HPDE6-E6E7 (cell line): ENCODE measurements at regions not wholly inside any gene's neighbourhood (a gene's known extent, or its start where the extent isn't known, plus 50 kb on each side); places are given as distances from the start of the nearest gene placed in this dataset.

Experiments
- DNase-seq: peaks from one replicate; pipeline ENCODE4 v3.0.0; 2011; ENCODE audit warnings: missing footprints; ENCODE audit errors: extremely low spot score

DNA sequence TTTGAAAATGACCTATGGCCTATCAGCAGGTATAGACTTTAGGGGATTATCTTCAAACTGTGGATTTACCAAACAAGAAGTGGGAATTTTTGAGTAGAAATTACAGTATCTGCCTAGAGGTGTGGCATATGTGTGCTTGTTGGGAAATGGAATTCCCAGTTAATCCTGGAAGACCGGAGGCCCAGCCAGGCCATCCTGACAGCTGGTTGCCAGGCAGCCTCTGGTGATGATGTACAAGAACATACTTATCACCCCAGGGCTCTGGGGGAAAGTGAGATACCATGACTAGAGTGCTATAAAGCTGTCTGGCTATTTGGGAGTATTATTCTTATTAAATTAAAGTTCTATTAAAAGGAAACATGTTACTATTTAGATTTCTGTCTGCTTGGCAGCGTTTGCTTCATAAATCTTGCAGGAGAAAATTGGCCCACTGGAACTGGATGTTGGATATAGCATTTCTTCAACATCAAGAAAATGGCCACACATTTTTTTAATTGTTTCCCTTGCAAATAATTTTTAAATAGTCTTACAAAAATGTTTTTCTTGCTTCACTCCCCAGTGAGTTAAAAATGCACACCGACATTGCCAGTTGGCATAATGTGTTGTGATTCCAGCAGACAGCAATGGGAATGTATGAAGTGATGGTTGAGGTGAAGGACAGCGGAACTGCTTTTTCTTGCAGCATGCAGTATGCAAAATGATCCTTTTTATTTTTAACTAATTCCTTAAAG lies 187.8 kb downstream of the MYLK4 start:
- no peak for DNase-seq

DNA sequence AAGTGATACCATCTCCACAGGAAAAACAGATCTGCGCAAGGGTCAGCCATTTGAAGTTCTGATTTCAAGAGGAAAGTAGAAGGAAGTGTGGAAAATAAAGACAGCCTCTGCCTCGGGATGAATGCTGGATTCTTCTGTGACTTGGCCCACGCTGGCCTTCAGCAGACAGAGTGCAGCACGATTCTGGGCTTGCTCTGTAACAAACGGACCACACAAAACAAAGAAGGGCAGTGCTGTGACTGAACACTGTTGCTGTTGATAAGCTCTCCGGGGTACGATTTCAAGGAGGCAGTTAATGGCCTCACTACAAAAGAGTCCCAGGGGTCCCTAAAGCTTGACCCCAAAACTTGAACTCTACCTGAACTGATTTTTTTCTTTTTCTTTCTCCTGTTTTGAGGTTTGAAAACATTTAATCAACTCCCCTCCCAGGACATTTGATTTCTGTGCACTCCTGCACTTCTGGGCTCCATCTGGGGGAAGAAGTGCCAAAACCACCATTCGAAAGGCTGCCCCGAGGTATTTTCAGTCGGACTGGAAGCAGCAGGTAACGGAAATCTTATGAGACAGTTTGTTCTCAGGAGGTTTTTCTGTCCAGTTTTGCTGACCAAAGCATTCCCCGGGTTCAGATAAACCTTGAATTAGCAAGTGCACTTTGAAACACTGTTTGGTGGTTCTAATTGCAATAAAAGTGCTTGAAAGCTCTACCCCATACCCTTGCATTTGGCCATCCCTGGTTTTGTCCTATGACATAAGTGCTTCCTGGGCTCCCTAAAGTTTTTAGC lies 189.6 kb downstream of the MYLK4 start:
- no peak for DNase-seq

DNA sequence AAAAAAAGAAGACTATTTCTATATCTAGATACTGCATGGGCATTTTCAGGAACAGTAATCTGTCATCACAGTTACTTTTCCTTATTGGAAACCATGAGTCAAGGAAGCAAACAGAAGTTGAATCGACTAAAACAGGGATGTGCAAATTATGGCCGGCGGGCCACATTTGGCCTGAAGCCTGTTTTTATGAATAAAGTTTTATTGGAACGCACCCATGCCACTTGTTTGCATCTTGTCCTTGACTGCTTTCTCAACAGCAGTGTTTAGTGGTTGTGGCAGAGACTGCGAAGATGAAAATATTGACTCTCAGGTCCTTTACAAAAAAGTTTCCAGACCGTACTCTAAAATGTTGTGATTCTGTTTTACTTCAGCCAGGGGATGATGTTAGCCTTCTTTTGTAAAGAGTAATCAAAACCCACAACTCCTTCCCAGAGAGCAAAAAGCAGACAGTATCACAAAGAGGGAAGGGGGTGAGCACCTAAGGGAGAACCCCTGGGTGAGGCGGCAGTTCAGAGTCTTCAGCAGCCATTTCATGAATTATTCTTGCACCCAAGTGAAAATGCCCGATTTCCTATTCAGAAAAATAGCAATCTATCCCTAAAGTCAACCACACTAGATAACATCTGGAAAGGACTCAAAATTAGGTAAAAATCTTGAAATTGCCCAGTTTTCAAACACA lies 190.4 kb downstream of the MYLK4 start:
- DNase-seq: no peak

DNA sequence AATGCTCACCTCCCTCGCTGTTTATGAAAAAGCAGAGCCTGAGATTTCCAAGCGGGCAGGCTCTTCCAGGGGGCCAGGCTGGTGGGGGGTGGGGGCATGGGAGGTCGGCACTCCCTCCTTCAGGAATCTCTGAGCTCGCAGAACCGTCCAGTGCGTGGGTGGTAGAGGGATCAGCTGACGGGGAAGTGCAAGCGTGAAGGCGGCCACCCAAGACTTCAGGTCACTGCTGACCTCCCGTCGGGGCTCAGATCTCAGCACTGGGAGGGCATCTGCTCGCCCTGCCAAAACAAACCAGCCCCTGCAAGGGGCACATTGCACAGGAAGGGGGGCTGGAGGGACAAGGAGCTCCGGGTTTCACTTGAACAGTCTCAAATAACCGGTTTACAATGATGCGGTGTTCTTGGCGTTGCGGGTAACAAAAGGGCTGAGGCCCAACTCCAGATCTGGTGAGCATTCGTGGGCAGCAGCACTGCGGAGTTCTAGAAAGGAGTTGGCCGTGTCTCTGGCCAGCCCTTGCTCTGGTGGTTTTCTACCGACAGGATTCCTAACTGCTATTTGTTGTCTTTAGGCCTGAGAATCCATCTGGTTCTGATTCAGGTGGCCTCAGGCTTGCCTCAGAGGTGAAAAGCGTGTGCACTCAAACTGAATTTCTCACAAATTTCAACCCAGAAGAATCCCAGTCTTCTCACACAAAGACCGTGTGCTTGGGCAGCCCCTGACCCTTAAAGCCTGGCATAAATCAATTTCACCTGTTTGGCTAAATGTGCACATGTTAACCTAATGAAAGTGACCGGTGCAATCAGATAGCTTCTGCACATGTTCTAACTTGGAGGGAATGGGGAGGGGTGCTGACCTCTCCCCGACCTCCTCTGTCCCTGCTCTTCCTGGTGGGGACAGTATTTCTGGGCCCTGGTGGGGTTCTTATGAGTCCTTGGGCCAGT lies 191.6 kb downstream of the MYLK4 start:
- no peak for DNase-seq

DNA sequence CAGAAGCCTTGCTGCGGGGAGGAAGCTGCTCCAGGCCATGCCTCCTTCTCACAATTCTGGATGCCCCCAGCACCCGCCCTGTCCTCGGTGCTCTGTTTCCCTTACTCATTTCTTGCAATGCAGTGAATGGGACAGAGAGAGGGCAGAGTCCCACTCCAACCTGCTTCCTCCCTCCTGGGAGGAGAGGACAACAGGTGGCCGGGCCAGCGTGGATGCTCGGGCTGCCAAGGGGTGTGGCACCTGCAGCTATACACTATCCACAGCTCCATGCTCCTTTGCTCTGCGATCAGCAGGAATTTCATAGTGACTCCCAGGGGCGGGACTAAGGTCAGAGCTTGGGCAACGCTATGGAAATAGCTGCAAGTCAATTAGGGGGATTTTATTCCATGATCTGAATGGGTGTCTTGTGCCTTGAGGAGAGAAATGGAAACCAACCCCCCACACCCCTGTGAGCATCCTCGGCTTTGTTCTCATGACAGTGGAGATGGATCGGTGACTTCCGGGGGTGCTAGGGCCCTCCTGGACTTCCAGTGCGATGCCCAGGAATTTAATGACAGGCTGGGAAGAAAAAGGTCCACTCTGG lies 192.5 kb downstream of the MYLK4 start:
- no peak for DNase-seq

DNA sequence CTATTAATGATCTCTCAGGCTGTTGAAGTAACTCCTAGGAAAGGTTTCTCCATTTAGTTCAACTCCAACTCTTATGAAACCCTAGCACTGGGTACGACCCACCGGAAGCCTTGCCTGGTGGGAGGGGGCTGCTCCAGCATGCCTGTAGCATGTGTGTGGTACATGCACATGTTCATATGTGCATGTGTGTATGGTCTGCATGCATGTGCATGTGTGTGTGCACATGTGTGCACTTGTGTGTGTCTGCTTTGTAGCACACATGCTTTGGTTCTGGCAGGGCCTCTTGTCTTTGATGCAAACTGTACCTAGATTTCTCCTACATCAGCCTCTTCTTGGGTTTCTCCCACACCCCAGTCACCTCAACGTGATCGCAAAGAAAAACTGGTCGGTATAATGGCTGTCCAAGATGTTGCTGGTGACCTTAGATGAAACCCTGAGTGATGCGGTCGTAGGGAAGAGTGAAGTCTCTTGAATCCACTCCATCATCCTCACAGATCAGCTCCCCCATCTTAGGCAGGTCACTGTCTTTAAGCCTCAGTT lies 193.5 kb downstream of the MYLK4 start:
- DNase-seq: no peak

DNA sequence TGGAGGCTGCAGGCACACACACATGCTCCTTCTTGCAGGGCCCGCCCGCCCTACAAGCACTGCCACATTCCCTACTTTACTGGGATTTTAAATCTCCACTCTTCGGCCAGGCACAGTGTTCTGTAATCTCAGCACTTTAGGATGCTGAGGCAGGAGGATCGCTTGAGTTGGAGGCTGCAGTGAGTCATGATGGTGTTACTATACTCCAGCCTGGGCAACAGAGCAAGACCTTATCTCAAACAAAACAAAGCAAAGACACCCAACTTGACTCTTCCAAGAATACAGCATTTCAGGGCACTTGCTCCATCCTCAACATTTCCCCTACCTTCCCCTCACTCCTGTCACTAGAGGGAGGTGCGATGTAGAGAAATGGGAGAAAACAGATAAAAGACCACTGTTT lies 194.0 kb downstream of the MYLK4 start:
- no peak for DNase-seq

DNA sequence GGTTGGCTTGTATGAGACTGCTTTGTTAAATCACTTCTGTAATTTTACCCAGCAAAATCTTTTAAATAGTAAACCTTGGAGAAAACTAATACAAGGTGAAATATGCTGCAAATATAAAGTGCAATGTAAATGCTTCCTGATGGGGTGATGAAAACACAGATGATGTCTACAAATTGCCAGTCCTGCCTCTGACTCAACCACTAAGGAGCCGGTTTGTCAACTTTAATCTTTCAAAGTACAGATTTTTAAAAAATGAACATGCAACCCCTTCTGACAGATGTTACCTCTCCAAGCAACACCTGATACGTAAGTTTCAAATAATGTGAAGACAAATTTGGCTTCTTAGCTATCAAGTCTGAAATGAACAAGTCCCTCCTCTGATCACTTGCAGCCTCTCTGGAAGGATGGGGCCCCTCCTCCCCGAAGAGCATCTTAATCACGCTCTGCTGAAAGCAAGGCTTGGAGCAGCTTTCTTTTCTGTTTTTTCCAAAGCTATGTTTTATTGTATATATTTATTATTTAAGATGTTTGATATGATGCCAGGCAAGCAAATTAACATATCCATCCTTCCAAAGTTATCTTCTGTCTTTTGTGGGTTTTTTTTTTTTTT lies 196.0 kb downstream of the MYLK4 start:
- DNase-seq: peak; percentile 58

DNA sequence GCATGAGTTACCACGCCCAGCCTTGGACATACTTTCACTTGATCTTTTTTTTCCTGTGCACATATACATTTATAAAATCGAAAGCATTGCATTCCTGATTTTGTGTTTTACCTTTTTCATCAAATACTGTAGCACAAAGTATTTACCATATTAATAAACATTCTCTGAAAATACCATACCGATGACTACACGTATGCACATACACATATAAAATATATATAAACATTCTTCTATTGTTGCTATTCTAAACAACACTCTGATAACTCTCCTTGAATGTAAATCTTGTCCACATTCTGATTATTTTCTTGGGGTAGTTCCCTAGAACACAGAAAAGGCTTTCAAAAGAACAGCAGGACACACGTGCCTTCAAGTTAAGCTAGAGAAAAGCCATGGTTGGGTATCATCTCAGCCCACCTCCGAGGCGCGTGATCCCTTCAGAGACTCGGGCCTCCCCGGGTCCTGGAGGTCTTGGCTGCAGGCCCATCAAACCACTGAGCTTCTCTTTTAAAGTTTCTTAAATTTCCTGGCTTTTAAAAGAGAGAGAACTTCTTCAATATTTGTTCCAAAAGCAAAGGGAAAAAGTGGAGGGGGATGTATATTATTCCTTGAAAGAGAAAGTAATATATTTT lies 198.1 kb downstream of the MYLK4 start:
- DNase-seq: no peak

DNA sequence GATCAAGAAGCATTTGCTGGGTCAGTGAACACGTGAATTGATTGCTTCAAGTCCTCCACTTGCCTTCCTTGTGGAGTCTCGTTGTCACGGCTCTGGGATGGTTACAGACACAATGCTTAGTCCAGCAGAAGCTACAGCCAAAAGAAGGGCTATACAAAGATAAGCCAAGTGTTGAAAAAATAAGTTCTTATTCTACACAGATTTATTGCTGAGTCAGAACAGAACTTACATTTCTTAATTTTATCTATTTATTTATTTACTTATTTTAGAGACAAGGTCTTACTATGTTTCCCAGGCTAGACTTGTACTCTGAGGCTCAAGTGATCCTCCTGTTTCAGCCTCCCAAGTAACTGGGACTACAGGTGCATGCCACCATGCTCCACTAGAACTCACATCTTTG lies 199.0 kb downstream of the MYLK4 start:
- DNase-seq: no peak

DNA sequence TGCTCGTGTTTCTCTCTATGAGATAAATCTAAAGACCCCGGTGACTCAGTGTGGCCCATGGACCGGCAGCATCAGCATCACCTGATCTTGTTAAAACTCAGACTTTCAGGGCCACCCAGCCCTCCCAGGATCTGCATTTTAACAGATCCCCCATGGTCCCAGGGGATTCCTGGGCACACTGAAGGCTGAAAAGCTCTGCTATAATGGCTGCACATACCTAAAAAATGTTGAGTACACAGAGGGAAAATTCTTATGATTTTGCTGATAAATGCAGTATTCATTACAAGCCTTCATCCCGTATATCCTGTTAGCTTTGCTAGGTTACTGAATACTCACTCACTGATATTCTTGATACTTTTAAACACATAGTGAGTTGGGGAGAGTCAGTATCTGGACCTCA lies 200.5 kb downstream of the MYLK4 start:
- DNase-seq: no peak

DNA sequence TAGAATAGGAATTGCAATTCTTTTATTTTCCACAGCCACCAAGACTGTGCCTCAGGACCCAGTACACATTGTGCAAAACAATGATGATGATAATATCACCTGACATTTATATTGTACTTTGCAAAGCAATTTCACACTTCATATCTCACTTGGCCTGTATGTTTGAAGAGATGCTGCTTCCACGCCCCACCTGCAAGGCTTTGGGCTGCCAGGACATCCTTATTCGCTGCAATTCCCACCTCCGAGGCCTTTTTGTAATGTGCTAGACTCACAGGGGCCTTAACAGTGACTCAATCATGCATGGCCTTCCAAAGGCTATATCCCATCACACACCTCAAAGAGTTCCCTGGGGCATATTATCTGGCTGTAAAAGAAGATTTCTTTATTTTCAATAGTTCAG lies 200.9 kb downstream of the MYLK4 start:
- no peak for DNase-seq

DNA sequence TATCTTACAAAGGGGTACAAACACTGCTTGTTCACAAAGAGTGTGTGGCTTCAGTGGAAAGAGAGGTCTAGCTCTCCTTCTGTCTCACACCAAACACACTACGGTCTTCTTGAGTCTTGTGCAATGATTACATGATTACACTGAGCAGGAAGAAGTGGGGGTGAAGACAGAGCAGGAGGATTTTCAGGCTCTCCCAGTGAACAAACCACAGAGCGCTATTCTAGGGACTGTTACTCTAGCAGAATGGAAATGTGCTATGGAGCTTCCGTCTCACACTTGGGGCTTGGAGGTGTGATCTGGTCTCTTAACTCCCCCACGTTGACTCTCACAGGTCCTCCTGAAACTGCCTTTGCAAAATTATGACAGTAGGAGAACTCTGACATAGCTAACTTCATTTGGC lies 203.4 kb downstream of the MYLK4 start:
- no peak for DNase-seq

DNA sequence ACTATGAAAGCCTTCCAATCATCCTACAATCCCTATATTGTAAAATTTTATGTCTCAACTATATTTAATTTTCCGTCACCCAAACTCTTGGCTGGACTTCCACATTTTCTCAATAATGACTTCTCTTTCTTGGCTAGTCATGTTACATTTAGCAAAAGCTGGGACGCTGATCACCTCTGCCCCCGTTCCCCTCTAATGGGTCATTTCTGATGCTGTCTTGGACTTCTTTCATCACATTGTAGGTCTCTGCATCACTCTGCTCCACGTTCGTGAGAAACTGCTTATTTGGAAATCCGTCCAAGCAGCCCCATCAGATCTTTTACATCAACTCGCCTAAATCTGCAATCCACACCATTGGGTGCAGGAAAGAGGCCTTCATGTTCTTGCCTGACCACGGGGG lies 203.8 kb downstream of the MYLK4 start:
- DNase-seq: no peak

DNA sequence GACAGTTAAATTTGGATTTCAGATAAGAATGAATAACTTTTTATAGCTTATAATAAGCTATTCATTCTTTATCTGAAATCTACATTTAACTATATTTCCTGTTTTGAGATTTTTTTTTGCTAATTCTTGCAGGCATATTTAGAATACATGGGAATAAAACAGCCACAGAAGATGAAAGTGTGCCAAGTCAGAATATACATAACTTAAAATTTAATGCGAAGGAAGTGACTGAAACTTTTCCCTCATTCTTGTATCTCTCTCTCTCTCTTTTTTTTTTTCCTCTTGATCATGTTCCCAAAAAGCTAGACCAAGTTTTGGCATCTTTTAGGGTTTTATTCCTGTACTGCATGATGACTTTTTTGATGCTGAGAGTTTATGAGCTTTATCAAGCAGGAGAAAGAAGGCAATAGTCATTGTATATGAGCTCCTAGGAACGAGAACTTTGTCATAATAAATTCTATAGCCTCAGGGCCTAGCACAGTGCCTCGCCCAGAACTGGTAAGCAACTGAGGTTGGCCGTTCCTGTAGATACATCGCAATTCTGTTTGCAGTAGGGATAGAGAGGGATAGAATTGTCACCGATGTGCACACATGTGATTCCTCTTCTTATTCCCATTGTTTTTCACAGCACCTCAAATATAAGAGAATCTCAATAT lies 205.2 kb downstream of the MYLK4 start:
- no peak for DNase-seq

DNA sequence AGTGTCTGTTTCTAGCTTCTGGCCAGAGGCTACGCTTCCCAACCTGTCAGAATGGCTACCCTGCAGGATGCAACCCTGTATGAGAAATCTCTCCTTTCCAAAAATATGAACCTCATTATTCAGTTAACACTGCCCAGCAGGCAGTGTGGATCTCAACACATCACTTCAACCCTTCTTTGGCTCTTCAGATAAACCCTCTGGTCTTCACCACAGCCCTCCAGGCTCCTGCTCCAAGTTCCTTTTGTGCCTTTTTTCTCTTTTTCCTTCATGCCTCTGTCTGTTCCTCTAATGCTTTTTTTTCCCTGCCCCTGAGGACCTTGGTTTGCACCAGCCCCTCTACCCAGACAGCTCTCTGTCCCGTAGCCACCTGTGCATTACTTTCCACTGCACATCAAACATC lies 207.4 kb downstream of the MYLK4 start:
- DNase-seq: no peak

DNA sequence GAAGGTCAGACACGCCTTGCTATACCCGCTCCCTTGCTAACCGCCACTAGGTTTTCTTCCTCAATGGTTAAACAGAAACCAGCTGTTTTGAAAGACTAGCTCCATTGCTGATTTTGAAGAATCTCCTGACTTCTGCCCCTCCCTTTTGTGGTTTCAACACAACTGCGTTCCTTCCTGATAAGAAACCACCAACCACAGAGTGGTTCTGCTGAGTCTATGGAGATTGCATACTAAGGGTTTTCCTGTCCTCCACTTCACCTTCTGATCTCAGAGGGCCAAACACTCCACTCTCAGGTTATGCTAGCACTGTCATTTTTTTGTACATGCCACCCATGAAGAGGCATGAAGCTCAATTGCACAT lies 207.9 kb downstream of the MYLK4 start:
- peak; percentile 41 for DNase-seq

DNA sequence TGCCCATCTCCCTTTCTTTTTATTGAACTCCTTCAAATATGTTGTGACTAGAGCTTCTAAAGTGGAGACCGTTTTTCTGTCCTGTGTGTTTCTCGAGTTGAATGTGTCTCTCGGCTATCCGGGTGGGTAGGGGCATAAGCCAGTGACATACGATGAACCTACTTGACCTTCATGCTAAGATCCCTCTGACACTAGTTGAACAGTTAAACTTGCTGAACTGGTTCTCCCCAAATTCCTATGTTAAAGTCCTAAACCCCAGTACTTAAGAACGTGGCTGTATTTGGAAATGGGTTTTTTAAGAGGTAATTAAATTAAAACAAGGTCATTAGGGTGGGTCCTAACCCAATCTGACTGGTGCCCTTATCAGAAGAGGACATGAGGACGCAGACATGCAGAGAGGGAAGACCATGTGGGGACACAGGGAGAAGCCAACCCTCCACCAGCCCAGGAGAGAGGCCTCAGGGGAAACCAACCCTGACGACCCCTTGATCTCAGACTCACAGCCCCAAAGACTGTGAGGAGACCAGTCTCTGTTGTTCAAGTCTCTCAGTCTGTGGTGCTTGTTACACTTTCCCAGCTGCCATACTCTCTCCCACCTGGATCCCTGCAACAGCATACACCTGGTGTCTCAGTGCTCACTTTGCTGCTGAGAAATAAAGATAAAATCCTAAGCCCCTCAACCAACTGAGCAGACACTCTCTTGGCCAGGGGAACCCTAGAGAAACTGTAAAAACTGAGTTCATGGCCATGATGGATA lies 208.4 kb downstream of the MYLK4 start:
- no peak for DNase-seq

DNA sequence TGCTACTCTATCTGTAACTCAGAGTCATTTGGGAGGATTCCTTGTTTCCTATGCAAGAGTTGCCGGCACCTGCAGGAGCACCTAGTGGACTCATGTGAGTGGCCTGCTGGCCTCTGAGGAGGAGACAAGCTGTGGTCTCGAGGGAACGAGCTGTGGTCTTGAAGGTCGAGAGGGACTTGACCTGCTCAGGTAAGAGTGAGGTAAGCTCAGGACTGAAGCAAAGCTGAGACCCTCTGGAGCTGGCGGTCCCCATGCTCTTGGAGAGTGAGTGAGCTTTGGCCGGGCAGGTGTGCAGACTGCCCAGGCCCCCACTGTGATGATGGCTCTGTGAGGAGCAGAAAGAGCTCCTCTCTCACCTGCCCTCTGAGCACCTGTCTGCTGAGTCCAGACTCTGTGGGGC lies 214.3 kb downstream of the MYLK4 start:
- DNase-seq: no peak
